ENCODE measurements at regions not wholly inside any gene's neighbourhood (a gene's known extent, or its start where the extent isn't known, plus 50 kb on each side); places are given as distances from the start of the nearest gene placed in this dataset.
"Not testable (repeated sequence)": the region's sequence is repeated elsewhere in the genome, so short reads cannot be mapped to it uniquely, and the experiment has no call there.

DNA sequence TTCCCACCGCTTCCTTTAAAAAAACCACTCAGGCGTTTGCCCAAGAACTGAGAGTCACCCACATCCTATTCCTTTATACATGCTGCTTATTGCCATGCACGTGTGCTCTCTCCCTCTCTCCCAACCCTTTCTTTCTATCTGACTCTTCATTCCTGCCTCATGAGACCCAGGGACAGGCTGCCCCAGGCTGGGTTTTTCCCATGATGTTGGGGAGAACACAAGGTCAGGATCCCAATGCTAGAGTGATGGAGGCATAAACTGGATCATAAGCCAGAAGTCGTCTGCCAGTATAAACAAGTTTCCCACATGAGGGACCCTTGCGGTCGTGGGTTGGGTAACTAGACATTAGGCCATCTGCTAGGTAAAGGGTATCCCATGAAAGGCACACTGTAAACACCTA is 64.9 kb downstream of the CD2 start:
- no peak for DNase-seq

DNA sequence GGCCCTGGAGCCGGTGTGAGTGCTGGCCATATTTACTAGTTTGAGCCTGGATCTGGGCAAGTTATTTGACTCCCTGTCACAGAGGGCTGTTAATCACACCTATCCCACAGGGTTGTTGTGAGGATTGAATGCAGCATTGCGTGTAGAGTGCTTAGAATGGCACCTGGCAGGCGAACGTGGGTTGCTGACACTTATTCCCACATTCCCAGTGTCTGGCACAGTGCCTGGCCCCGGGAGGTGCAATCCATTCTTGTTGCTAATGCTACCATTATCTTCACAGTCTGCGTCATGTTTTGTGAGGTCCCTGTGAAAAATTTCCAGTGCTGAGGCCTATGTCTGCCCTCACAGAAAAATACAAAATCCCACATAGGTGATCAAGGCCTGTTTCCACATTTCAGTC is 66.1 kb downstream of the CD2 start:
- DNase-seq, result no peak

- DNase-seq, result no peak
Observed at GRCh38 chr1:116821763-116822162, 67.5 kb downstream of the CD2 start.

DNA sequence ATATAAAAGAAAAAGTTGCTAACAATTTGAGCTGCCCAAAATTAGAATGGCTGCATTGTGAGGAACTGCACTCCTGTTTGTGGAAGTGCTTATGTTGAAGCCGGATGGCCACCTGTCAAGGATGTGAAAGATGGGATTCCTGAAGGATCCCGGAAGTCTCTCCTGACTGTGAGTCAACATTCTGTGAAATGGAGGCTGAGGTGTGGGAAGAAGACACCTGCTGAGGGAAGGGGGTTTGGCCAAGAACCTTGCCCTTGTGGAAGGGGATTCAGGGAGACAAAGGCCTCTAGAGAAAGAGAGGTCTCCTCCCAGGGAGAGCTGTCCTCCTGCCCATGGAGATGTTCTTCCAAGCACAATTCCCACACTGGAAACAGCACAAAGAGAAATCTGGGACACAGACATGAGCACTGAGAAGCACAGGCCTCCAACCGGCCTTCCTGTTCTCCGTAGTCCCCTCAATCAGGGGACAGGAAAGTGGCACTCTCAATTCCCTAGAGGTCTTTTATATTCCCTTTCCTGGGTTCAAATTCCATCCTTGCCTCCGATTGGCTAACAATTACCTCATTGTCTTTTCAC is 70.5 kb downstream of the CD2 start:
- no peak for DNase-seq

DNA sequence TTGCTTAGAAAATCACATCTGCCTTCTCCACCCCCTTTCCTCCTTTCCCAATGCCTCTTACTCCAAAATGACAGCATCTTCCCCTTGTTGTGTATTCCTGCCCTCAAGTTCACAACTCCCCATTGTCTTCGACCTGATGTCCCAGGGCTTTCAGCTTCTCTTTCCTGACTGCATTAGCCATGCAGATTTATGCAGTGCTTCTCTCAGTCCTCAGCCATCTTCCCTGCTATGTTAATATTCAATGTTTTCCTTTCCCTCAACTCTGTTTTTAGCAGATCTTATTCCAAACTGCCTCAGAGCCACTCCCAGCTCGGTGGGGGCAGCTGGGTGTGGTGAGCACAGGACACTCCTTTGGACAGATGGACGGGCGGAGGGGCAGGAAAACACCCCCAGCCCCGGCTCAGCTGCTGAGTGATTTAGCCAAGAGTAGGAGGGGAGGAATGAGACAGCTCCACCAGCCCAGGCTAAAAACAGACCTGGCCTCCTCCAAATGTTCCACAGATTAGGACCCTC is 71.0 kb downstream of the CD2 start:
- DNase-seq, result no peak

DNA sequence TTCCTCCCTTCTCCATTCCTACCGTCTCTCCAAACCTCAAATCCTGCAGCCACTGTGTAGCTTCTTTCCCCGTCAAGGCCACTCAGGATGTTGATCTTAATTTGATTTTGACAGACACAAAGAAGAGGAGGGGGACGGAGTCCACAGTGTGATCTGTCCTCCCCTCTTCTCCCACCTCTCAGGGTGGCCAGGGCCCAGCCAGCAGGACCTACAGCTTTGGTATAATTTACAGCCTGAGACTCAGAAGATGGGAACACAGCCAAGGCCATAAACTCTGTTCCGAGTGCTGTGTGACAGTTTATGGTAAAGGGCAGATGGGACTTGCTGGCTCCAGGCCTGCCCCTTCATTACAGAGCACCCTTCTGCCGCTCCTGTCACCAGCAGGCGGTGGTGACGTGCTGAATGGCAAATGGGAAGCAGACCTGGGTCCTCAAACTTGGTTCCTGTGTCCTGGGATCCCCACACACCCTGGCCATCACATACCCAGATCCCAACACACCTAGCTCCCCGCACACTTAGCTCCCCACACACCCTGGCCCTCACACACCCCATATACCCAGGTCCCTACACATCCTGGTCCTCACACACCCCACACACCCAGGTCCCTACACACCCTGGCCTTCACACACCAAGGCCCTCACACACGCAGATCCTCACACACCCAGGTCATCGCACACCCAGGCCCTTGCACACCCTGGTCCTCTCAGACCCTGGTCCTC is 71.6 kb downstream of the CD2 start:
- no peak for DNase-seq

GRCh38 chr1:116826818-116827606 is 72.8 kb downstream of the CD2 start:
- DNase-seq, result peak; percentile 66 to 73

DNA sequence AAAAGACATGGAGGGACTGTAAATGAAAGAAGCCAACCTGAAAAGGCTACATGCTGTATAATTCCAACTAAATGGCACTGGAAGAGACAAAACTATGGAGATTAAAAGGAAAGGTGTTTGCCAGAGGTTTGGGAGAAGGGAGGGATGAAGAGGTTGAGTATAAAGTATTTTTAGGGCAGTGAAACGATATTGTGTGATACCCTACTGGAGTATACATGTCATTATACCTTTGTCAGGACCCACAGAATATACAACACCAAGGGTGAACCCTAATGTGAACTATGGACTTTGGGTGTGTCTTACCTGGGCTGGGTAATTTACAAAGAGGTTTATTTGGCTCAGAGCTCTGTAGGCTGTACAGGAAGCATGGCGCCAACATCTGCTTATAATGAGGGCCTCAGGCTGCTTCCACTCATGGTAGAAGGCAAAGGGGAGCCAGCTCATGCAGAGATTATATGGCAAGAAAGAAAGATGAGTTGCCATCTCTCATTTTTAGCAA is 73.4 kb downstream of the CD2 start:
- DNase-seq, result no peak

GRCh38 chr1:116832308-116832931 is 77.3 kb upstream of the PTGFRN start:
- no peak for DNase-seq

DNA sequence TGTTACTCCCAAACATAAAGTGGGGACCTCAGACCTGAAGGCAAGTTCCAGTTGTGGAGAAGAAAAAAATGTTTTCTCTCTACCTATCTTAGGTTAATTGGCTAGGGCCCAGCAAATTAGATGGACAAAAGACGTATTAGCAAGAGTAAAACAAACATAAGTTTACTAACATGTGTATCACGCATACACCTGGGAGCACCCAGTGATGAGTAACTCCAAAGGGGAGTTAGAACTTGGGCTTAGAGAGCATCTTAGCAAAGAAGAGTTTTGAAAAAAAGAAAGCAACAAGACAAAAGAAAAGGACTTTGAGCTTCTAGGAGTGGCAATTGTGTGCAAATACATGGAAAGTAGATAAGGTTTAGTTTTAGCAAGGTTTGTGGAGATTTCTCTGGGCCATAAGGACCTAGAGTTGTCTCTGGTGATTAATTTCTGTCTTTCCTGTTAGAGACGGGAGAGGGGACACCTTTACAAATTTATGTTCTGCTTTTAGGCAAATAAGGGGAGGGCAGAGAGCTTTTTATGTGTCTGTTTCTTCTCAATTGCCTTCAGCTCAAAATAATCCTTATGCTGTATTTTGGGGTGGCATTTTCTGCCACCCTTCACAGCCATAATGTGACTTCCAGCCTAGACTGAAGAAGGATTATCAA is 76.7 kb upstream of the PTGFRN start:
- DNase-seq, result no peak

- no peak for DNase-seq
Observed at GRCh38 chr1:116833718-116834117, 76.0 kb upstream of the PTGFRN start.

DNA sequence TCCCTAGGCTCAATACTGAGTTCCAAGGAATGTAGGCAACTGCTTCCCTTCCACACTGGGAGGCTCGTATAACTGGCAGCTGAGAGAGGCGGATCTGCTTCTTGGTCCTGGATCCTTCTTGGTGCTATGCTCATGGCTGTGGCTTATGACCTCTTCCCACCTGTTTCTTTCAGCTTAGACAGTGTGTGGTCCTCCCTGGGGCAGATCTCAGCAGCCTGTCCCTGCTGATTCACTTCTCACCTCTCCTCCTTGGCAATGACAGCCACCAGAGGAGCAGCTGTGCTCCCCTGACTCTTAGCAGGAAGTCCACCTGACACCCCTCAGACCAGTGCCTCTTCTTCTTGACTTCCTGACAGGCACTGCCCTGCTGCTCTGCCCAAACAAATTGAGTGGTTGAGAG is 75.1 kb upstream of the PTGFRN start:
- no peak for DNase-seq

GRCh38 chr1:116835161-116835560 is 74.6 kb upstream of the PTGFRN start:
- DNase-seq, result no peak

GRCh38 chr1:116836099-116836498 is 73.6 kb upstream of the PTGFRN start:
- no peak for DNase-seq

- no peak for DNase-seq
Observed at GRCh38 chr1:116841569-116842344, 68.0 kb upstream of the PTGFRN start.

DNA sequence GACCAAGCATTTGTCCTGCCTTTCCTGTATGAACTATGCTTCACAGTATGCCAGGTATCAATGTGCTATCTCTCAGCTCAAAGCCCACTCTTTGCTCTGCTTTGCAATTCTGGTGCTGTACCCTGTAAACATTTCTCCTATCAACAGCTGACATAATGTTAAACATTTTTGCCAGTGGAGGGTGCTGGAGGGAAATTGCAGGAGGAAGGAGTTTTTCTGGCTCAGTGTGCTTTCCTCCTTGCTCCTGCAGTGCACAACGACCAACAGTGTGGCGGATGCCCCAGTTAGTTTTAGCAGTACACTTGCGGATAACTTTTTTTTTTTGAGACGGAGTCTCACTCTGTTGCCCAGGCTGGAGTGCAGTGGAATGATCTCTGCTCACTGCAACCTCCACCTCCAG is 67.1 kb upstream of the PTGFRN start:
- DNase-seq, result no peak

GRCh38 chr1:116844775-116845174 is 64.9 kb upstream of the PTGFRN start:
- no peak for DNase-seq

- DNase-seq, result no peak
Observed at GRCh38 chr1:116847190-116847589, 62.5 kb upstream of the PTGFRN start.

DNA sequence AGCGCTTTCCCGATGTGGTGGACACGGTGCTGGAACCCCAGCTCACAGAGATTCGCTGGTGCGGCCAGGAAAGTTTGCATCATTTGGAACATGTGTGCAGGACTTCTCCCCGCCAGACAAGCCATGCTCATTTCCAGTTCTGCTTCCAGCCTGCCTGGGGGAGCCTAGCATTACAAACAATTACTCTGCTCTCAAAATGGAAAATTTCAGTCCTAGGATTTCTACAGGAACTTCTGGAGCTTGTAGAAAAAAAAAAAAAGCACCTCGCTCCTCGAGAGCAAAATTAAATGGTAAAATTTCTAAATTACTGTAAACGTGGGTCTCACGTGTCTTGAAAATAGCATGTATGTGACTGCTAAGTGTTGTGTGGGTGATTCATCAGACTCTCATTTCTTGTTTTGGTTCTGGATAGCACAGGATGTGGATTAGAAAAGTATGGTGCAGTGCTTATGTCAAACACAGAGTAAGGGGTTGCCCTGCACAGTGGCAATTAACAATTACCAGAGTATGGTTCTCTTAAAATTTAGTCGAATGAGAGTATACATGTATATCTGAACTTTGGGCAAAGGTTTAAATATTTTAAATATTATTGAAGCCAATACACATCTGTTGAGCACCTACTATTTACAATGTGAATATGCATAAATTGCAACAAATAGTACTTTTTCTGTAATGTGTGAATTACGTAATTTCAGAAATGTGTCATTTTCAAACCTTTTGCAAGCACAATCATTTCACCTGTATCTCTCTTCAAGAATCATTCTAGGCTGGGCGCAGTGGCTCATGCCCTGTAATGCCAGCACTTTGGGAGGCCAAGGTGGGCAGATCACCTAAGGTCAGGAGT is 61.8 kb upstream of the PTGFRN start:
- DNase-seq, result no peak

- DNase-seq, result no peak
Observed at GRCh38 chr1:116850436-116850835, 59.3 kb upstream of the PTGFRN start.

GRCh38 chr1:116851189-116851588 is 58.5 kb upstream of the PTGFRN start:
- DNase-seq, result not testable (repeated sequence)
